ENCODE measurements at regions not wholly inside any gene's neighbourhood (a gene's known extent, or its start where the extent isn't known, plus 50 kb on each side); places are given as distances from the start of the nearest gene placed in this dataset.
"Not testable (repeated sequence)": the region's sequence is repeated elsewhere in the genome, so short reads cannot be mapped to it uniquely, and the experiment has no call there.

- no peak for DNase-seq (ENCODE audit: extremely low read depth in 1 of 2, low read depth in 1 of 2)
Measured at GRCh38 chr1:164092603-164093353, 466.2 kb upstream of the PBX1 start.

- DNase-seq (ENCODE audit: extremely low read depth in 1 of 2, low read depth in 1 of 2): no peak
Measured at GRCh38 chr1:164093543-164093942, 465.4 kb upstream of the PBX1 start.

- no peak for DNase-seq (ENCODE audit: extremely low read depth in 1 of 2, low read depth in 1 of 2)
Measured at GRCh38 chr1:164101802-164102201, 457.2 kb upstream of the PBX1 start.

GRCh38 chr1:164131949-164132348 is 427.0 kb upstream of the PBX1 start:
- DNase-seq (ENCODE audit: extremely low read depth in 1 of 2, low read depth in 1 of 2): no peak

GRCh38 chr1:164137273-164137925 is 421.6 kb upstream of the PBX1 start:
- no peak for DNase-seq (ENCODE audit: extremely low read depth in 1 of 2, low read depth in 1 of 2)

GRCh38 chr1:164141797-164142196 is 417.2 kb upstream of the PBX1 start:
- no peak for DNase-seq (ENCODE audit: extremely low read depth in 1 of 2, low read depth in 1 of 2)

GRCh38 chr1:164154622-164155021 is 404.4 kb upstream of the PBX1 start:
- no peak for DNase-seq (ENCODE audit: extremely low read depth in 1 of 2, low read depth in 1 of 2)

GRCh38 chr1:164155347-164155746 is 403.6 kb upstream of the PBX1 start:
- no peak for DNase-seq (ENCODE audit: extremely low read depth in 1 of 2, low read depth in 1 of 2)

- DNase-seq (ENCODE audit: extremely low read depth in 1 of 2, low read depth in 1 of 2): no peak
Measured at GRCh38 chr1:164163289-164163849, 395.6 kb upstream of the PBX1 start.

- no peak for DNase-seq (ENCODE audit: extremely low read depth in 1 of 2, low read depth in 1 of 2)
Measured at GRCh38 chr1:164165466-164165865, 393.5 kb upstream of the PBX1 start.

- DNase-seq (ENCODE audit: extremely low read depth in 1 of 2, low read depth in 1 of 2): not testable (repeated sequence)
Measured at GRCh38 chr1:164166454-164166853, 392.5 kb upstream of the PBX1 start.

GRCh38 chr1:164177118-164177517 is 381.9 kb upstream of the PBX1 start:
- DNase-seq (ENCODE audit: extremely low read depth in 1 of 2, low read depth in 1 of 2): no peak

- DNase-seq (ENCODE audit: extremely low read depth in 1 of 2, low read depth in 1 of 2): no peak
Measured at GRCh38 chr1:164180824-164181223, 378.2 kb upstream of the PBX1 start.

GRCh38 chr1:164183854-164184635 is 374.9 kb upstream of the PBX1 start:
- DNase-seq (ENCODE audit: extremely low read depth in 1 of 2, low read depth in 1 of 2): no peak

GRCh38 chr1:164186881-164187280 is 372.1 kb upstream of the PBX1 start:
- DNase-seq (ENCODE audit: extremely low read depth in 1 of 2, low read depth in 1 of 2): no peak

- no peak for DNase-seq (ENCODE audit: extremely low read depth in 1 of 2, low read depth in 1 of 2)
Measured at GRCh38 chr1:164188497-164188896, 370.5 kb upstream of the PBX1 start.

- no peak for DNase-seq (ENCODE audit: extremely low read depth in 1 of 2, low read depth in 1 of 2)
Measured at GRCh38 chr1:164191191-164191590, 367.8 kb upstream of the PBX1 start.

GRCh38 chr1:164210211-164210739 is 348.7 kb upstream of the PBX1 start:
- no peak for DNase-seq (ENCODE audit: extremely low read depth in 1 of 2, low read depth in 1 of 2)

- DNase-seq (ENCODE audit: extremely low read depth in 1 of 2, low read depth in 1 of 2): no peak
Measured at GRCh38 chr1:164223378-164223777, 335.6 kb upstream of the PBX1 start.

GRCh38 chr1:164225011-164225410 is 334.0 kb upstream of the PBX1 start:
- DNase-seq (ENCODE audit: extremely low read depth in 1 of 2, low read depth in 1 of 2): no peak

GRCh38 chr1:164226977-164227376 is 332.0 kb upstream of the PBX1 start:
- no peak for DNase-seq (ENCODE audit: extremely low read depth in 1 of 2, low read depth in 1 of 2)

Data from stimulated activated CD8-positive, alpha-beta memory T cell treated with anti-CD3 and anti-CD28 coated beads, Interleukin-7, amount 100 ng/mL, for 48 hours (primary cell).